HEK293 (cell line): ENCODE measurements at regions not wholly inside any gene's neighbourhood (a gene's known extent, or its start where the extent isn't known, plus 50 kb on each side); places are given as distances from the start of the nearest gene placed in this dataset.
"Not testable (repeated sequence)": the region's sequence is repeated elsewhere in the genome, so short reads cannot be mapped to it uniquely, and the experiment has no call there.

Experiments
- CTCF ChIA-PET: fragments of 350-600 bp; formaldehyde crosslinking; extraction: SDS; loops from one replicate; lab custom pipeline; 2021; ENCODE audit warnings: antibody characterized with exemption; lab: Yijun Ruan, JAX
- POLR2A ChIA-PET: fragments of 300-600 bp; formaldehyde crosslinking; extraction: SDS; loops from one replicate; lab custom pipeline; 2020; ENCODE audit warnings: antibody characterized with exemption, inconsistent platforms; lab: Yijun Ruan, JAX
- H3K27ac ChIP-seq: fragments of 200-500 bp; sonication (Bioruptor generic); 2 replicates; pipeline ENCODE4 v1.5.1; 2014; ENCODE audit warnings: low read depth, low read length, control low read depth, inconsistent platforms; ENCODE audit errors: extremely low read depth
- H3K36me3 ChIP-seq, 2 experiments: fragments of 200-500 bp in 1 of 2; sonication (Bioruptor generic) in 1 of 2; 1 replicate in 1 of 2; 2 replicates in 1 of 2; pipeline ENCODE4 v1.5.1; 2014 to 2017; ENCODE audit warnings: inconsistent platforms in 2 of 2, low read length in 2 of 2; ENCODE audit not compliant: control insufficient read depth in 2 of 2, insufficient read depth in 1 of 2
- H3K4me1 ChIP-seq: fragments of 200-500 bp; sonication (Bioruptor generic); 2 replicates; pipeline ENCODE4 v1.5.1; 2014; ENCODE audit warnings: mild to moderate bottlenecking, low read length, inconsistent platforms; ENCODE audit not compliant: control insufficient read depth, insufficient read depth
- H3K4me3 ChIP-seq: 2 replicates; pipeline ENCODE4 v1.5.1; 2011; ENCODE audit warnings: low read depth, mild to moderate bottlenecking, control low read depth, low read length, moderate library complexity
- H3K9me3 ChIP-seq: fragments of 200-500 bp; sonication (Bioruptor generic); 2 replicates; pipeline ENCODE4 v1.5.1; 2014; ENCODE audit warnings: low read depth, low read length, inconsistent platforms; ENCODE audit not compliant: control insufficient read depth, insufficient read depth
- IKZF3 ChIP-seq: fragments of 450-650 bp; IDR thresholded peaks from 2 replicates; pipeline ENCODE4 v1.5.0; 2018; ENCODE audit warnings: missing biosample characterization, mild to moderate bottlenecking, missing genetic modification characterization, moderate library complexity
- KLF1 ChIP-seq: fragments of 450-650 bp; formaldehyde crosslinking; IDR thresholded peaks from 2 replicates; pipeline ENCODE4 v1.5.1; 2016; ENCODE audit warnings: missing biosample characterization, missing genetic modification characterization
- KLF8 ChIP-seq: fragments of 450-650 bp; formaldehyde crosslinking; IDR thresholded peaks from 2 replicates; pipeline ENCODE4 v1.5.1; 2016; ENCODE audit warnings: missing biosample characterization, missing genetic modification characterization
- SETDB1 ChIP-seq: IDR thresholded peaks from one replicate; pipeline ENCODE4 v1.6.1; 2017; ENCODE audit warnings: mild to moderate bottlenecking, low read length, moderate library complexity, mixed read lengths; ENCODE audit not compliant: insufficient read length
- YY1 ChIP-seq: fragments of 450-650 bp; formaldehyde crosslinking; IDR thresholded peaks from 2 replicates; pipeline ENCODE4 v1.5.1; 2018; ENCODE audit warnings: missing biosample characterization, missing genetic modification characterization
- ZBTB48 ChIP-seq: fragments of 450-650 bp; formaldehyde crosslinking; IDR thresholded peaks from 2 replicates; pipeline ENCODE4 v1.5.1; 2016; ENCODE audit warnings: missing biosample characterization, missing genetic modification characterization
- ZIC2 ChIP-seq: fragments of 450-650 bp; formaldehyde crosslinking; IDR thresholded peaks from 2 replicates; pipeline ENCODE4 v1.5.1; 2016; ENCODE audit warnings: missing biosample characterization, missing genetic modification characterization
- ZNF112 ChIP-seq: fragments of 450-650 bp; formaldehyde crosslinking; IDR thresholded peaks from 2 replicates; pipeline ENCODE4 v1.5.0; 2017; ENCODE audit warnings: missing biosample characterization, missing genetic modification characterization
- ZNF132 ChIP-seq: fragments of 450-650 bp; formaldehyde crosslinking; IDR thresholded peaks from 2 replicates; pipeline ENCODE4 v1.5.1; 2017; ENCODE audit warnings: missing biosample characterization, missing genetic modification characterization, borderline replicate concordance
- ZNF175 ChIP-seq: fragments of 450-650 bp; formaldehyde crosslinking; IDR thresholded peaks from 2 replicates; pipeline ENCODE4 v1.5.1; 2016; ENCODE audit warnings: missing biosample characterization, missing genetic modification characterization
- ZNF2 ChIP-seq: fragments of 450-650 bp; formaldehyde crosslinking; IDR thresholded peaks from 2 replicates; pipeline ENCODE4 v1.5.1; 2016; ENCODE audit warnings: missing biosample characterization, missing genetic modification characterization
- ZNF221 ChIP-seq: fragments of 450-650 bp; formaldehyde crosslinking; IDR thresholded peaks from 2 replicates; pipeline ENCODE4 v1.5.1; 2017; ENCODE audit warnings: missing biosample characterization, missing genetic modification characterization, borderline replicate concordance
- ZNF24 ChIP-seq: fragments of 450-650 bp; formaldehyde crosslinking; IDR thresholded peaks from 2 replicates; pipeline ENCODE4 v1.5.1; 2016; ENCODE audit warnings: missing biosample characterization, missing genetic modification characterization
- ZNF324 ChIP-seq: fragments of 450-650 bp; formaldehyde crosslinking; IDR thresholded peaks from 2 replicates; pipeline ENCODE4 v1.5.1; 2016; ENCODE audit warnings: missing biosample characterization, missing genetic modification characterization
- ZNF341 ChIP-seq: fragments of 450-650 bp; formaldehyde crosslinking; IDR thresholded peaks from 2 replicates; pipeline ENCODE4; 2016; ENCODE audit warnings: low read depth, missing biosample characterization, missing genetic modification characterization
- ZNF423 ChIP-seq: fragments of 450-650 bp; formaldehyde crosslinking; IDR thresholded peaks from 2 replicates; pipeline ENCODE4 v1.5.1; 2016; ENCODE audit warnings: missing biosample characterization, missing genetic modification characterization
- ZNF521 ChIP-seq: fragments of 450-650 bp; formaldehyde crosslinking; IDR thresholded peaks from 2 replicates; pipeline ENCODE4 v1.5.1; 2017; ENCODE audit warnings: missing biosample characterization, mild to moderate bottlenecking, missing genetic modification characterization
- ZNF529 ChIP-seq: fragments of 450-650 bp; formaldehyde crosslinking; IDR thresholded peaks from 2 replicates; pipeline ENCODE4 v1.5.1; 2017; ENCODE audit warnings: missing genetic modification characterization, missing biosample characterization; ENCODE audit not compliant: insufficient replicate concordance
- ZNF658 ChIP-seq: fragments of 450-650 bp; formaldehyde crosslinking; IDR thresholded peaks from 2 replicates; pipeline ENCODE4; 2016; ENCODE audit warnings: missing biosample characterization, missing genetic modification characterization
- ZNF768 ChIP-seq: fragments of 450-650 bp; formaldehyde crosslinking; IDR thresholded peaks from 2 replicates; pipeline ENCODE4 v1.5.1; 2018; ENCODE audit warnings: missing biosample characterization, mild to moderate bottlenecking, missing genetic modification characterization
- ZNF776 ChIP-seq: fragments of 450-650 bp; formaldehyde crosslinking; IDR thresholded peaks from 2 replicates; pipeline ENCODE4 v1.5.0; 2017; ENCODE audit warnings: missing biosample characterization, missing genetic modification characterization, borderline replicate concordance
- ZNF843 ChIP-seq: fragments of 450-650 bp; formaldehyde crosslinking; IDR thresholded peaks from 2 replicates; pipeline ENCODE4 v1.5.1; 2016; ENCODE audit warnings: missing biosample characterization, missing genetic modification characterization
- TF ChIP-seq, protein P1 (sequence below): fragments of 450-650 bp; formaldehyde crosslinking; IDR thresholded peaks from 2 replicates; pipeline ENCODE4 v1.5.1; 2016; ENCODE audit warnings: missing biosample characterization, missing genetic modification characterization
- TF ChIP-seq, protein P2 (sequence below): fragments of 450-650 bp; formaldehyde crosslinking; IDR thresholded peaks from 2 replicates; pipeline ENCODE4 v1.5.1; 2016; ENCODE audit warnings: missing biosample characterization, missing genetic modification characterization
- TF ChIP-seq, protein P3 (sequence below): fragments of 450-650 bp; formaldehyde crosslinking; IDR thresholded peaks from 2 replicates; pipeline ENCODE4 v1.5.1; 2016; ENCODE audit warnings: missing biosample characterization, missing genetic modification characterization
- TF ChIP-seq, protein P4 (sequence below): fragments of 450-650 bp; formaldehyde crosslinking; IDR thresholded peaks from 2 replicates; pipeline ENCODE4 v1.5.1; 2016; ENCODE audit warnings: missing biosample characterization, missing genetic modification characterization, low read depth

DNA sequence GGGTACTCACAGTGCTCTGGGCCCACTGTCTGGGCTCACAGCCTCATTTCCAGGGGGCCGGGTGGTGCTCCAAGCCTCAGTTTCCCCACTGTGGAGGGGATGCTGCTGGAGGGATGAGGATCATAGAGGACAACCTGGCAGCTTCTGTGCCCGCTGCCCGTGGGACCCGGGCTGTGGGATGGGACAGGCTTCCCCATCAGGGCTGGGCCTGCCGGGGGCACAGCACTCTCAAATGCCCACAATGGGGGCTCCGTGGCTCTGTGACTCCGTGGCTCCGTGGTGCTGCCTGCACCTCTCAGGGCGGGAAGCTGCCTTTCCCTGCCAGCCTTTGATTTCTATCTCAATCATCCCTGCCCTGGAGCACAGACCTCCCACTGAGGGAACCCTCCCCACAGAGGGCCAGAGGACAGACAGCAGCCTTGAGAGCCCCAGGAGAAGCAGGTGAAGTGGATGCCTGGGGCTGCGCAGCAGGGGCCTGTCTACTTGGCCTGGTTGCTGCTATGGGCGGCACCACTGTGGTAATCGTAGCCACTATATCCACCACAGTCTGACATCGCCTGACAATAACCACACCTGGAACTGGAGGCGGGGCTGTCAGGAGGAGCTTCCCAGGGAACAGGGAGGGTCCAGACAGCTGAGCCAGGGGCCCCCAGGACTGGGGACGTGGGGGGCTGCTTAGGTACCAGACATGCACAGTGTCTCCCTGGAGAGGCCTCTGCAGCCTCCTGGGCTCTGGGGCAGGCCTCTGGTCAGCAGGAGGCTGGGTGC, 375.9 kb downstream of the TMEM121 start:
- H3K36me3 ChIP-seq = no peaks in the 10 kb centered on the region
- no peak overlapping the region for H3K4me3 ChIP-seq
- CTCF ChIA-PET = no interaction called here
- TF ChIP-seq ZNF2 (tag by site-specific recombination) = no peak
- TF ChIP-seq KLF1 = no peak
- TF ChIP-seq KLF8 (tag by site-specific recombination) = no peak
- TF ChIP-seq ZNF529 (tag by site-specific recombination) = no peak
- no peak for TF ChIP-seq ZNF221 (tag by site-specific recombination)
- no peak for TF ChIP-seq ZNF175
- TF ChIP-seq ZNF324 (tag by site-specific recombination) = no peak
- TF ChIP-seq YY1 (tag by site-specific recombination) = no peak
- TF ChIP-seq ZBTB48 (tag by site-specific recombination) = no peak
- TF ChIP-seq ZNF776 (tag by site-specific recombination) = no peak
- TF ChIP-seq SETDB1 = no peak
- TF ChIP-seq ZNF341 (tag by site-specific recombination) = no peak
- TF ChIP-seq, protein P1, sequence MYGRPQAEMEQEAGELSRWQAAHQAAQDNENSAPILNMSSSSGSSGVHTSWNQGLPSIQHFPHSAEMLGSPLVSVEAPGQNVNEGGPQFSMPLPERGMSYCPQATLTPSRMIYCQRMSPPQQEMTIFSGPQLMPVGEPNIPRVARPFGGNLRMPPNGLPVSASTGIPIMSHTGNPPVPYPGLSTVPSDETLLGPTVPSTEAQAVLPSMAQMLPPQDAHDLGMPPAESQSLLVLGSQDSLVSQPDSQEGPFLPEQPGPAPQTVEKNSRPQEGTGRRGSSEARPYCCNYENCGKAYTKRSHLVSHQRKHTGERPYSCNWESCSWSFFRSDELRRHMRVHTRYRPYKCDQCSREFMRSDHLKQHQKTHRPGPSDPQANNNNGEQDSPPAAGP (tag by site-specific recombination) = no peak
- no peak for TF ChIP-seq ZNF658
- no peak overlapping the region for H3K27ac ChIP-seq
- POLR2A ChIA-PET = no interaction called here
- no peaks in the 10 kb centered on the region for H3K4me1 ChIP-seq
- no peaks in the 10 kb centered on the region for H3K9me3 ChIP-seq

DNA sequence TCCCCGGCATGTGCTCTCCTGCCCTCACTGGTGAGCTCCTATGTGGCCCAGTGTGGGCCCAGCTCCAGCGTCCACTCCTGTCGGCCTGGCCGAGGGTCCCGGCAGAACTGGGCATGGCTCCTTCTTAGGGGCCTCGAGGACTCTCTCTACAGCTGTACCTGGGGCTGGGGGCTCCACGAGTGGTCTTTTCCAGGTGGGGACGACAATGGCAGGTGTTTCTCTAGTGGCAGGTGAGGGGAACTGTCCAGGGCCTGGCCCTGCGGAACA, 376.4 kb downstream of the TMEM121 start:
- POLR2A ChIA-PET, H3K4me3 ChIP-seq, H3K4me1 ChIP-seq, H3K36me3 ChIP-seq, H3K27ac ChIP-seq, CTCF ChIA-PET, H3K9me3 ChIP-seq: not testable (repeated sequence)

DNA sequence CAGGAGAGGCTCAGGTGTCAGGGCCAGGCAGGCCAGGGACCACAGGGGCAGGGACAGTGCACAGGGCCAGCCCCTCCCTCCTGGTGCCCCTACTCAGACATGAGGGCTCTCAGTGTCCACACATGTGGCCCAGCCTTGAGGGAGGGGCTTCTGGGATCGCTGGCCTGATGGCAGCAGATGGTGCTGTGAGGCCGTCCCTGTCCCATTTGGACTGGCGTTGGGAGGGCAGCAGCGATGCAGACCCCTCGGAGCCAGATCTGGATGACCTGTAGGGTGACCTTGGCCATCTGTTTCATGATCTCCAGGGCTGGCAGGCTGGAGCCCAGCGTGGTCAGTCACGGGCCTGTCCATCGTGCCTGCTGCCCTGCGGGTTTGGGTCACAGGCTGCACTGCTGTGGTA, 377.6 kb downstream of the TMEM121 start:
- ChIA-PET CTCF (no interaction called here), POLR2A (no interaction called here)
- H3K36me3 ChIP-seq = no peaks in the 10 kb centered on the region
- no peak overlapping the region for H3K4me3 ChIP-seq
- H3K27ac ChIP-seq = no peak overlapping the region
- H3K4me1 ChIP-seq = no peaks in the 10 kb centered on the region
- TF ChIP-seq ZIC2 (tag by site-specific recombination) (no peak), ZNF843 (tag by site-specific recombination) (no peak), ZNF423 (tag by site-specific recombination) (no peak), ZNF24 (no peak), ZNF112 (no peak), ZNF768 (no peak), IKZF3 (tag by site-specific recombination) (no peak), ZNF521 (tag by site-specific recombination) (no peak), ZNF132 (tag by site-specific recombination) (no peak)
- TF ChIP-seq, protein P2, sequence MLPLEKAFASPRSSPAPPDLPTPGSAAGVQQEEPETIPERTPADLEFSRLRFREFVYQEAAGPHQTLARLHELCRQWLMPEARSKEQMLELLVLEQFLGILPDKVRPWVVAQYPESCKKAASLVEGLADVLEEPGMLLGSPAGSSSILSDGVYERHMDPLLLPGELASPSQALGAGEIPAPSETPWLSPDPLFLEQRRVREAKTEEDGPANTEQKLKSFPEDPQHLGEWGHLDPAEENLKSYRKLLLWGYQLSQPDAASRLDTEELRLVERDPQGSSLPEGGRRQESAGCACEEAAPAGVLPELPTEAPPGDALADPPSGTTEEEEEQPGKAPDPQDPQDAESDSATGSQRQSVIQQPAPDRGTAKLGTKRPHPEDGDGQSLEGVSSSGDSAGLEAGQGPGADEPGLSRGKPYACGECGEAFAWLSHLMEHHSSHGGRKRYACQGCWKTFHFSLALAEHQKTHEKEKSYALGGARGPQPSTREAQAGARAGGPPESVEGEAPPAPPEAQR (tag by site-specific recombination) = no peak
- TF ChIP-seq, protein P3, sequence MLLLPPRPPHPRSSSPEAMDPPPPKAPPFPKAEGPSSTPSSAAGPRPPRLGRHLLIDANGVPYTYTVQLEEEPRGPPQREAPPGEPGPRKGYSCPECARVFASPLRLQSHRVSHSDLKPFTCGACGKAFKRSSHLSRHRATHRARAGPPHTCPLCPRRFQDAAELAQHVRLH = no peak
- TF ChIP-seq, protein P4, sequence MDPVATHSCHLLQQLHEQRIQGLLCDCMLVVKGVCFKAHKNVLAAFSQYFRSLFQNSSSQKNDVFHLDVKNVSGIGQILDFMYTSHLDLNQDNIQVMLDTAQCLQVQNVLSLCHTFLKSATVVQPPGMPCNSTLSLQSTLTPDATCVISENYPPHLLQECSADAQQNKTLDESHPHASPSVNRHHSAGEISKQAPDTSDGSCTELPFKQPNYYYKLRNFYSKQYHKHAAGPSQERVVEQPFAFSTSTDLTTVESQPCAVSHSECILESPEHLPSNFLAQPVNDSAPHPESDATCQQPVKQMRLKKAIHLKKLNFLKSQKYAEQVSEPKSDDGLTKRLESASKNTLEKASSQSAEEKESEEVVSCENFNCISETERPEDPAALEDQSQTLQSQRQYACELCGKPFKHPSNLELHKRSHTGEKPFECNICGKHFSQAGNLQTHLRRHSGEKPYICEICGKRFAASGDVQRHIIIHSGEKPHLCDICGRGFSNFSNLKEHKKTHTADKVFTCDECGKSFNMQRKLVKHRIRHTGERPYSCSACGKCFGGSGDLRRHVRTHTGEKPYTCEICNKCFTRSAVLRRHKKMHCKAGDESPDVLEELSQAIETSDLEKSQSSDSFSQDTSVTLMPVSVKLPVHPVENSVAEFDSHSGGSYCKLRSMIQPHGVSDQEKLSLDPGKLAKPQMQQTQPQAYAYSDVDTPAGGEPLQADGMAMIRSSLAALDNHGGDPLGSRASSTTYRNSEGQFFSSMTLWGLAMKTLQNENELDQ (tag by site-specific recombination) = no peak
- H3K9me3 ChIP-seq = no peaks in the 10 kb centered on the region
